Fibroblast of peridontal ligament (primary cell): ENCODE measurements at regions not wholly inside any gene's neighbourhood (a gene's known extent, or its start where the extent isn't known, plus 50 kb on each side); places are given as distances from the start of the nearest gene placed in this dataset.

Experiments used
- DNase-seq: peaks from one replicate; pipeline ENCODE4 v3.0.0-alpha.2; 2010; ENCODE audit errors: extremely low read depth

GRCh38 chr9:79889369-79889768 lies 317.6 kb downstream of the TLE4 start:
- no peak for DNase-seq

DNA sequence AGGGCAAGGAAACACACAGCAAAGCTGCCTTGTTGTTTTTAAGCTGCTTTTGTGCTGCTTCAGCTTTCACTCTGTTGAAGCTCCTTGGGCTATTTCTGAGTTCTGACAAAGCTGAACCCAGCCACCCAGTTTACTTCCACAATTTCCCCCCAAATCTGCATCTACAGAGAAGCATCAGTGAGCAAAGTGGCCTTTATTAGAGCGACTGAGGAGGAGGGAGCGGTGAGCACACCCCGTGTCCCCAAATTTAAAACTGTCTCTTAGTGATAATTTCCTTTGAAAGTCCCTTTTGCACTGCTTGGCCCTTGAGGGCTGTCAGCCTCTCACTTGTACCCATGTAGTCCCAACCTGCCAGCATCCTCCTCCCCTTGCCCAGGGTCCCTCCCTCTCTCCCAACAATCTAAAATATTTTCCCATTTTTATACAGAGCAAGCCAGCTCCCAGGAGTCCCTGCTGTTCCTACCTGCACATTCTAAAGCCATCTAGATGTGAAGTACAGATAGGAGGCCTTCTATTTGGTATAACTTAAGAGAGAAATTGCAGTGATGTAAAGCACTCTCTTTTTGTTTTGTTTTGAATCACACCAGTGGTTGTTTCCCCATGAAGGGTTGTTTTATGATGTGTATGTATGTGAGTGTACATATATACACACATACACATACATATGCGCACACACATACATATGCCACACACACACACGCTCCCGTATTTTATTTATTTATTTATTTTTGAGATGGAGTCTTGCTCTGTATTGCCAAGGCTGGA lies 313.5 kb downstream of the TLE4 start:
- no peak for DNase-seq

- no peak for DNase-seq
Measured at GRCh38 chr9:79884546-79884945, 312.8 kb downstream of the TLE4 start.

DNA sequence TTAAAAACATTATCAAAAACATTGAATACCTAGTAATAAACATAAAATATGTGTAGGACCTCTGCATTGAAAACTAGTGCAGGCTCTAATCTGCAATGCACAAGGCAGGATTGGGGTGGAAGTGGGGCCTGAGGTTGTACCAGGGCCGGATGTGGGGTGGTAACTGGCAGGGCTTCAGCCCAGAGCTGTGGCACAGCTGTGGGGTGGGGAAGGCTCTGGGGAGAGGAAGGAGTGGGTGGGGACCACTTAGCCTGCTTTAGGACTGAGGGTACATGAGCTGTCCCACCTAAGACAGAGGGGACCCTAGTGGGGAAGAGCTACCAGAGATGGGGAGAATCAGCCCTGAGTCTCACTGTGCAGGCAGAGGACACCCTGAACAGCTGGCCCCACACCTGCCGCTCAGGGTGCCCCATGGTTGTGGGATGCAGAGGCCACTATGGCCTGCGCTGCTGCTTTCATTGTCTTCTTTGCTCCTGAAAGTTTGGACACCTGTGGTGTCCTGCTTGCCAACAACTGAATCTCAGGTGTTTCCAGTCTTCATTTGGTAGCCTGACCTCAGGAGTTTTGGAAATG lies 311.4 kb downstream of the TLE4 start:
- no peak for DNase-seq

GRCh38 chr9:79880626-79881025 lies 308.9 kb downstream of the TLE4 start:
- no peak for DNase-seq

DNA sequence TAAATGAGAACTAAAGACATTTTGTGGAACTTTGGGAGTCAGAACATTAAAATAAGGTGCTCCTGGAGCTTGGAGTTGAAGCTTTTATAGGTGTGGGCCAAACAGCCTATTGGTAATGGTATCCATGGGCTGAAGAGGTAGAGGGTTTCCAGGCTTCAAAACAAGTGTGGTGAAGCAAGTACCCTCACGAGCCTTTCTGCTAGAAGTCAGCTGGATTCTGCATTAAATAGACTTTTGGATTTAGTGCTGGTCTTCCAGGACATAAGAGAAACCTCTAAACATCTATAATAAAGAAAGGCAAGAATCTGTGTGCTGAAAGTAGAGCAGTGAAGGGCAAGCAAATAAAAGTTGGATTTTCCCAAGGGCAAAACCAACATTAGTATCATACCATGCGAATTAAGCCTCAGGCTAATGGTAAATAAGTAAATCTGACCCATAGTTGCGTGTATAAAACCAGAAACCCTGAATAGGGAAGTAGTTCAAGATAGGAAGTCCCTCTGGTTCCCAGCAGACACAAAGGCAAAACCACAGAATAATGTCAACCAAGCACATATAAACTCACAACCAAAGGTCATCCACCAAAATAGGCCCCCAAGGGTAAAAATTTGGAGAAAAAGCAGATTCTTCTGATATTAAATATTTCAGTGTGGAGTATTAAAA lies 306.3 kb downstream of the TLE4 start:
- DNase-seq, result no peak

DNA sequence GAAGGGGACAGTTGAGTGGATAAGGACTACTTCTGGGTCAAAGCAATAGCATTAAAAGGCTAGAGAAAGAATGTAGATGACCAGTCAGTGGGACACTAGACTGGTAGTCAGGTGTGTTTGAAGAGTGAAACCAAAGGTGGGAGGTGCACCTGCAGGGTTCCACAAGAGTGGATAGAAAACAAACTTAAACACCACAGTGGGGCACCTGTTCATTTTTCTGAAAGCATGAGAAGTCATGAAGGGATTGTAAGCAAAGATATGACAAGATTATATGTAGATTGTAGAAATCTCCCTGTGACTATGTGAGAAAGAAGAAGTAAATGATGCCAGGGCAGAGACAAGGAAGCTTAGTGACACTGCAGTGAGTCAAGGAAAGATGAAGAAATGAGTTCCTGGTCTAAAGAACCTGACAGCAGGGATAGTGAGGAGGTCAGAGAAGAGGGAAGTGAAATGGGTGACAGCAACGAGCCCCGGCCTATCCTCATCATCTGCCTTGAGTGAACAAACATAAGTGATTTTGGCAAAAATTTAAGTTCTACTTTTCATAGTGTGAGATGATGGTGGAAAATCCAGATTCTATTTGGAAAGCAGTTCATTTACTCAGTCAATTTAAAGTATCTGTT lies 296.9 kb downstream of the TLE4 start:
- no peak for DNase-seq

- DNase-seq, result no peak
Measured at GRCh38 chr9:79862921-79863890, 291.4 kb downstream of the TLE4 start.

DNA sequence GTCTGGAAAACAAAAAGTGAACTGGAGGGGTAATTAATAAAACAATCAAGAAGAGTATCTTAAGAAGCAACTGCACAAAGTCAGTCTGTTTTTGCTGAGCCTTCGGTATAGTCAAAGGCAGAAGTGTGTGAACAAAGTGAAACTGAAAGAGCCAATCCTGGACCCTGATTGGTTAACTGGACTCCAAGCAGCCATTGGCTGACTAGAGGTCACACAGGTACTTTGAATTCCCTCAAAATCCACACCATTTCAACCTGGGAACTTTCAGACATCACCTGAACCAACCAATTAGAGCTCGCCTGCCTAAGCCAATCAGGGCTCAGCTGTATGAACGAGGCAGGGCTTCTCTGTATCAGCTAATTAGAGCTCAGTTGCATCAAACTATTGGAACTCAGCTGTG lies 286.7 kb downstream of the TLE4 start:
- DNase-seq, result peak; percentile 54

DNA sequence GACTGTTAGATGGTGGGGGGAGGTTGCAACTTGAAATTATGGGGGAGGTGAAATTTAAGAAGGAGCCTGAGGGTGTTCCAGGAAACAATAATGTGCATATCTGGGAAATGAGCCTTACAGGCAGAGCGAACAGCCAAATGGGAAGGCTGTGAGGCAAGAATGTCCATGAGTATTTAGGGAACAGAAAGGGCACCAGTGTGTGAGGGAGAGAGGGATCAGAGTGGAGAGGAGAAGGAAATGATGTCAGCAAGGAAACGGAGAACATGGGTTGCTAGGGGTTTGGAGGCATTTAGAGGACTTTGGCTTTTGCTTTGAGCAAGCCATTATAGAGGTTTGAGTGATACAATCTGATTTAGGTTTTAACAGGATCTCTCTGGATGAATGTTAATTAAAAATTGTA lies 285.4 kb downstream of the TLE4 start:
- no peak for DNase-seq

DNA sequence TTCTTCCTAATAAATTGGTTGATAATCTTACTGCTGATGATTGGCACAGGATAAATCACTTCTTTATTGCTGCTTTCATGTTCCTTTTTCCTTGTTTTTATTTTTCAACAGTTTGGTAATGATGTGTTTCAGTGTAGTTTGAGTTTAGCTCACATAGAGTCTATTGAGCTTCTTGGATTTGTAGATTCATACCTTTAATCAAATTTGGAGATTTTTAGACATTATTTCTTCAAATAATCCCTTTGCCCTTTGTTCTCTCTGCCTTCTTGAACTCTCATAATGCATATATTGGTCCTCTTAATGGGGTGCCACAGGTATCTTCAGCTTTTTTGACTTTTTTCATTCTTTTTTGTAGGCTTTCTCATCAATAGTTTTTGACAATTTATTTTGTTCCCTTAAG lies 275.3 kb downstream of the TLE4 start:
- no peak for DNase-seq

DNA sequence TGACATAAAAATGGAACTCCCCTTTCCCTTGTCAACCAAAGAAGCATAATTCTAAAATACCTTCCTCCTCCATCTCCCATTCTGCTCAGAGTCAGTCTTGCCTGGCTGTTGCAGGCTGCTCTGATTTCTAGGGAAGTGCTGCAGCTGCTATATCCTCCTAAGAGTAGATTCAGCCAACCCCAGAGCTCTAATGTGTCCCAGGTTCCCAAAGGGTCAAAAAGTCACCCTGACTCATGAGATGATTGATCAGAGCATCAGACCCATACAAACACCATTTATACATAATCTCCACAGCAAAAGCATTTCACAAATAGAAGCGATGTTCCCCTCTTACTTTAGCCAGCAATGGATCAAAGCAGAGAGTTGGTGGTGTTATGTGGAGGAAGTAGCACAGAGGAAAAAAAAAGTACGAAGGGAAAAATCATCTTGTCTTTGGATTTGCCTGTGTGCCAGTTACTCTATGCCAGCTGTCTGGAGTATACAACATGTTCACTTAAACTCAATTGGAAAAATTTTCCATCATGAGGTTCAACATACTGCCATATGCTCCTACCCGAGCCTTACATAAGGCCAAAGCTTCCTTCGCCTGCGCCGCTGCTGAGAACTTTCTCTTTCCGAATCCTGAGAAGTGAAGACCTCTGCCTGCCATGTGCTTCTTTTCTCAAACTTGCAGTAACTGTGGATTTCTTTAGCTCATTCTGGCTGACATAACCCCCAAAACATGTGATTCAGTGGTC lies 258.0 kb downstream of the TLE4 start:
- no peak for DNase-seq

- no peak for DNase-seq
Measured at GRCh38 chr9:79824265-79824664, 252.5 kb downstream of the TLE4 start.

GRCh38 chr9:79817438-79818004 lies 245.8 kb downstream of the TLE4 start:
- no peak for DNase-seq

GRCh38 chr9:79813258-79813638 lies 241.5 kb downstream of the TLE4 start:
- DNase-seq, result no peak

DNA sequence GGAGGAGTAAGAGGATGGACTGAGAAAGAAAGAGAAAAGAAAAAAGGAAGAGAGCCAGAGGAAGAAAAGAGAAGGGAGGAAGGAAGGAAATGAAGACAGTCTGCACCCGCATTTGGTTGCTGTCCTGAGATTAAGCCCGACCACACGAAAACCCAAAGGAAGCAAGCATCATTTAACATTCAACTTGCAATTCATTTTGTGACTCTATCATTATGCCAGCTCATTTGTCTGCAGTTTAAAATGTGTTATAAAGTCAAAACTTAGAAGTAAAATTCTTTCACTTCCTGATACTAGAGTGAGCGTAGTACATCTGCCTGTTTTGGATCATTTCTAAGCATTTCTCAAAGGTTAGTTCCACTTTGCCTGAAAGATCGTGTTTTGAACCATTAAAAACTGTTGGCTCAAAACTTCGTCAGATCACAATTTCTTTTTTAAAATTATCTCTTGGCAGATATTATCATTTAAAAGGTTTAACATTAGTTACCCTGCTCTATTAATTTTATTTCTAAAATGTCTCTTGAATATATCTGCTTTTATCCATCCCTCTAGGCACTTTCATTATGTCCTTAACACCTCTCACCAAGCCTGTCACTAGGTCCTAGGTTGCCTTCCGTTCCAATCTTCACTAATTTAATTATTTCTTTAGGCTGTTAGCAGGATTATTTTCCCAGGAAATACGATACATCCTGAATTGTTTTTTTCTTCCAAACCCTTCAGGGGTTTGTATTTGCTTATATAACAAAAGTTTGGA lies 240.9 kb downstream of the TLE4 start:
- peak; percentile 31 for DNase-seq

DNA sequence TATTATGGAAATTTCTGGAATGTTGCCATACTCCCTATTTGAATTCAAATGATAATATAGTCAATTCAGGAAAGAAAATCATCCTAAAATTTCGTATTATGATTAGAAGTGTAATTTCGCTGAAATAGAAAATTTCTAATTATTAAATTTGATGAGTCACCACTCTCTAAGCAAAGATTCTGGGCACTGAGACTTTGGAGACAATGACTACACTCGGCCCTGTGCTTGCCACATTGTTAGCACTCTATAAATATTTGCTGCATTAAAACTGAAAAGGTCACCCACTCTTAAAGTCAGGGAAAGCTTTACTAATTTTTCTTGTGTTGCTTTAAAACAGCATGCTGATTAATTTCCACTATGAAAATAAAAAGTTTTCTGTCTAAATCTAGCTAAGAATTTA lies 240.3 kb downstream of the TLE4 start:
- no peak for DNase-seq

GRCh38 chr9:79809931-79810330 lies 238.2 kb downstream of the TLE4 start:
- peak; percentile 94 for DNase-seq

DNA sequence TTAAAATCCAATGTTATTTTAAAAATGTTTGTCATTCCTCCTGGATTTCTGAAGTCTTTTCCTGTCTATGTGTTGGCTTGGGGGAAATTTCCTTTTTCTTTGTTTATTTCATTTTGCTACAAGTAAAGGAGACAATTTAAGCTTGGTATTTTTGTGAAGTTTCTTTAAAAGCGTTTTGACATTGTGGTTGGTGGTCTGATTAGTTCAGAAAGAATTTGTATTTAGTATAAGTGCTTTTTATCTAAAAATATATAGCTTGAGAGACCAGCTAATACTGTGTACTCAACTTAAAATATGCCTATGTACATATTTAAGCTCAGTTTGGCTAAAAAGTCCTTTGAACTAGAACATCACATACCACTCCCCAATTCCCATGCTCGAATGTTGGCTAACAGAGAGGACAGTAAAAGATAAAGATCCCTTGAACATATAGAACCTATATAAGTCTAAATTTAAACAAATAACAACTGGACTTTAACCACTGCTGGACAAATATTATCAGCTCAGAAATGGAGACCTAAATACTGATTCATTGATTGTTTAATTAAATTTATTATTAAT lies 237.6 kb downstream of the TLE4 start:
- no peak for DNase-seq

GRCh38 chr9:79807971-79808370 lies 236.2 kb downstream of the TLE4 start:
- peak; percentile 43 for DNase-seq
